Adrenal gland (tissue), 9 donors: ENCODE measurements at regions not wholly inside any gene's neighbourhood (a gene's known extent, or its start where the extent isn't known, plus 50 kb on each side); places are given as distances from the start of the nearest gene placed in this dataset.

Experiments
- DNase-seq, 7 donors: peaks; one replicate each; pipeline ENCODE4 v3.0.0-alpha.2; 2019 to 2020
- H3K27ac ChIP-seq, 5 donors: fragments of 200-600 bp; sonication (generic) in 4 of 5; 1 replicate in 3 of 5; 2 replicates in 2 of 5; pipeline versions ENCODE4 v1.5.1 to v1.8.0; 2016 to 2020; ENCODE audit warnings: mild to moderate bottlenecking in 1 of 5
- H3K27me3 ChIP-seq: fragments of 200-600 bp; 2 replicates; pipeline ENCODE4 v1.8.0; 2021
- H3K36me3 ChIP-seq, 2 donors: fragments of 200-600 bp; replicated peaks in 1 of 2; 1 replicate in 1 of 2; 2 replicates in 1 of 2; pipeline versions ENCODE4 v1.5.1 to v1.8.0; 2018 to 2022
- H3K4me1 ChIP-seq, 2 donors: fragments of 200-600 bp; replicated peaks in 1 of 2; 1 replicate in 1 of 2; 2 replicates in 1 of 2; pipeline versions ENCODE4 v1.5.1 to v1.8.0; 2018 to 2021
- H3K4me3 ChIP-seq, 4 donors: fragments of 200-600 bp; sonication (generic) in 3 of 4; one replicate each; pipeline ENCODE4 v1.5.1; 2016 to 2018
- H3K9me3 ChIP-seq, 3 donors: fragments of 200-600 bp; sonication (generic) in 1 of 3; replicated peaks in 1 of 3; 1 replicate in 2 of 3; 2 replicates in 1 of 3; pipeline versions ENCODE4 v1.5.1 to v1.8.0; 2016 to 2021
- CTCF ChIP-seq, 6 experiments: fragments of 450-650 bp in 4 of 6; fragments of 200-600 bp in 2 of 6; sonication (generic) in 1 of 6; IDR thresholded peaks; 1 replicate in 5 of 6; 2 replicates in 1 of 6; pipeline versions ENCODE4 v1.5.1 to v1.8.0; 2016 to 2021; ENCODE audit warnings: antibody characterized with exemption in 6 of 6, mild to moderate bottlenecking in 2 of 6, moderate library complexity in 1 of 6
- POLR2A ChIP-seq, 2 donors: fragments of 450-650 bp; IDR thresholded peaks; one replicate each; pipeline ENCODE4 v1.6.1; 2017; ENCODE audit warnings: antibody characterized with exemption in 2 of 2, mild to moderate bottlenecking in 2 of 2, moderate library complexity in 1 of 2
- WGBS, 4 donors: extraction: QIAGEN DNeasy Blood & Tissue Kit in 2 of 4; methylation state at CpG; one replicate each; pipeline versions ENCODE4 v1.1.5 to v1.1.7; 2013 to 2017; 5-methylcytosine and 5-hydroxymethylcytosine counted together
- intact Hi-C, 2 donors: fragments of 100-400 bp; cut with DNase I; formaldehyde crosslinking; loops; one replicate each; pipeline versions ENCODE4 v1.14.1 to v1.15.0; 2022 to 2023
- donor health status: healthy with polysubstance abuse.
- donor health status: Bipolar disorder and iron deficiency.
- donor health status: DM: yes; HTN: yes; CAD: no.
- donor health status: DM: no; HTN: no; CAD: no.
- donor health status: DM: no; HTN: no; CAD: no.

GRCh38 chr14:27435923-27436670 lies 838.3 kb upstream of the NOVA1 start:
- 65 to 79% (median 73%) methylated on average over 3 of the region's 3 CpGs for WGBS, 4 donors
- intact Hi-C loops = no loop called here
- Histone ChIP-seq H3K9me3 (no peaks in the 10 kb centered on the region), H3K4me1 (no peaks in the 10 kb centered on the region), H3K4me3 (no peak overlapping the region), H3K36me3 (no peaks in the 10 kb centered on the region), H3K27me3 (no peaks in the 10 kb centered on the region), H3K27ac (no peak overlapping the region)
- DNase-seq = no peak
- TF ChIP-seq CTCF (IDR thresholded peaks at IDR 0.05) = no peak
- TF ChIP-seq POLR2A (IDR thresholded peaks at IDR 0.05) = no peak

GRCh38 chr14:27484633-27485032 lies 886.8 kb upstream of the NOVA1 start:
- Histone ChIP-seq H3K9me3 (peaks cover 0 to 6% (median 0%) of the 10 kb centered on the region in 3 donors), H3K4me3 (no peak overlapping the region), H3K4me1 (no peaks in the 10 kb centered on the region), H3K36me3 (no peaks in the 10 kb centered on the region), H3K27ac (no peak overlapping the region), H3K27me3 (no peaks in the 10 kb centered on the region)
- intact Hi-C loops = no loop called here
- TF ChIP-seq POLR2A (IDR thresholded peaks at IDR 0.05) (no peak), CTCF (IDR thresholded peaks at IDR 0.05) (no peak)
- no peak for DNase-seq

GRCh38 chr14:27485193-27485592 lies 887.4 kb upstream of the NOVA1 start:
- no peaks in the 10 kb centered on the region for H3K36me3 ChIP-seq
- DNase-seq = no peak
- intact Hi-C loops = no loop called here
- peaks cover 0 to 6% (median 0%) of the 10 kb centered on the region in 3 donors for H3K9me3 ChIP-seq
- TF ChIP-seq CTCF (IDR thresholded peaks at IDR 0.05) (no peak), POLR2A (IDR thresholded peaks at IDR 0.05) (no peak)
- H3K27ac ChIP-seq = no peak overlapping the region
- no peaks in the 10 kb centered on the region for H3K27me3 ChIP-seq
- H3K4me3 ChIP-seq = no peak overlapping the region
- H3K4me1 ChIP-seq = no peaks in the 10 kb centered on the region

- H3K36me3 ChIP-seq = no peaks in the 10 kb centered on the region
- TF ChIP-seq CTCF (IDR thresholded peaks at IDR 0.05) (no peak), POLR2A (IDR thresholded peaks at IDR 0.05) (no peak)
- H3K4me1 ChIP-seq = no peaks in the 10 kb centered on the region
- DNase-seq = no peak
- WGBS, 4 donors = 74 to 88% (median 83%) methylated on average over 1 of the region's 1 CpG; no CpG with 5 or more reads in 1 of the 4 donors
- H3K4me3 ChIP-seq = no peak overlapping the region
- intact Hi-C loops = no loop called here
- no peak overlapping the region for H3K27ac ChIP-seq
- no peaks in the 10 kb centered on the region for H3K27me3 ChIP-seq
- H3K9me3 ChIP-seq = peaks cover 0 to 5% (median 0%) of the 10 kb centered on the region in 3 donors
Observed at GRCh38 chr14:27506272-27506671, 908.4 kb upstream of the NOVA1 start.
